OCI-LY1 (cell line): ENCODE measurements at regions not wholly inside any gene's neighbourhood (a gene's known extent, or its start where the extent isn't known, plus 50 kb on each side); places are given as distances from the start of the nearest gene placed in this dataset.

Experiments used
- EZH2 ChIP-seq: fragments of 200-600 bp; sonication (generic), shearing (Covaris generic); IDR thresholded peaks from 2 replicates; pipeline ENCODE4 v1.8.0; 2017; ENCODE audit warnings: borderline replicate concordance, mixed run types, mild to moderate bottlenecking, antibody characterized with exemption, low read length, moderate library complexity, mixed read lengths
- TF ChIP-seq, protein P1 (sequence below): fragments of 200-600 bp; sonication (generic), shearing (Covaris generic); IDR thresholded peaks from 2 replicates; pipeline ENCODE4 v1.5.1; 2017; ENCODE audit warnings: mild to moderate bottlenecking, antibody characterized with exemption, low read length, moderate library complexity, mixed read lengths

DNA sequence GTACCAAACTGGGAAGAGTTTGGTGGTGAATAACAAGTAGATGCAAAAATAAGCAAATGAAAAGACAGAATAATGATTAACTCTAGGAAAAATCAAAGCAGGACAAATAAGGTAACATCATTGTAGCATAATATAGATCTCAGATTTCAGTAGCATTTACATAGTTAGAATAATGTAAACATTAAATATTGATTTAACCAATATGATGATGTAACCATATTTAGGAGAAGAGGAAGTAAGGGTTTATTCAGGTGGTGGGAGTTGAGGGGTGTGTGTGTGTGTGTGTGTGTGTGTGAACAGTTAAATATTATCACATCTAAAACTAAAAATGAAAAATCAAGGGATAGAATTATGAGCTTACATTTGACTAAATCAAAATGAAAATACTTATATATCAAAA, 143.4 kb downstream of the NPR3 start:
- TF ChIP-seq, protein P1, sequence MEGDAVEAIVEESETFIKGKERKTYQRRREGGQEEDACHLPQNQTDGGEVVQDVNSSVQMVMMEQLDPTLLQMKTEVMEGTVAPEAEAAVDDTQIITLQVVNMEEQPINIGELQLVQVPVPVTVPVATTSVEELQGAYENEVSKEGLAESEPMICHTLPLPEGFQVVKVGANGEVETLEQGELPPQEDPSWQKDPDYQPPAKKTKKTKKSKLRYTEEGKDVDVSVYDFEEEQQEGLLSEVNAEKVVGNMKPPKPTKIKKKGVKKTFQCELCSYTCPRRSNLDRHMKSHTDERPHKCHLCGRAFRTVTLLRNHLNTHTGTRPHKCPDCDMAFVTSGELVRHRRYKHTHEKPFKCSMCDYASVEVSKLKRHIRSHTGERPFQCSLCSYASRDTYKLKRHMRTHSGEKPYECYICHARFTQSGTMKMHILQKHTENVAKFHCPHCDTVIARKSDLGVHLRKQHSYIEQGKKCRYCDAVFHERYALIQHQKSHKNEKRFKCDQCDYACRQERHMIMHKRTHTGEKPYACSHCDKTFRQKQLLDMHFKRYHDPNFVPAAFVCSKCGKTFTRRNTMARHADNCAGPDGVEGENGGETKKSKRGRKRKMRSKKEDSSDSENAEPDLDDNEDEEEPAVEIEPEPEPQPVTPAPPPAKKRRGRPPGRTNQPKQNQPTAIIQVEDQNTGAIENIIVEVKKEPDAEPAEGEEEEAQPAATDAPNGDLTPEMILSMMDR: no peak
- TF ChIP-seq EZH2: no peak
